A549 (cell line): ENCODE measurements at regions not wholly inside any gene's neighbourhood (a gene's known extent, or its start where the extent isn't known, plus 50 kb on each side); places are given as distances from the start of the nearest gene placed in this dataset.

ENCODE experiments used
- EHMT2 ChIP-seq: fragments of 200-600 bp; sonication (generic); IDR thresholded peaks from 2 replicates; pipeline ENCODE4 v1.6.1; 2016; ENCODE audit warnings: antibody characterized with exemption, low read depth, mild to moderate bottlenecking, moderate library complexity
- PHF8 ChIP-seq: fragments of 200-600 bp; sonication (generic); IDR thresholded peaks from 2 replicates; pipeline ENCODE4 v1.6.1; 2016; ENCODE audit warnings: low read depth, mild to moderate bottlenecking, antibody characterized with exemption, moderate library complexity, borderline replicate concordance
- POLR2A ChIP-seq: IDR thresholded peaks from 2 replicates; pipeline ENCODE4 v1.6.1; 2012; ENCODE audit warnings: mild to moderate bottlenecking, low read length
- ZNF302 ChIP-seq: fragments of 250-450 bp; sonication (Bioruptor Pico); IDR thresholded peaks from 2 replicates; pipeline ENCODE4 v1.9.0; 2021; ENCODE audit warnings: inconsistent platforms, mild to moderate bottlenecking, moderate library complexity

DNA sequence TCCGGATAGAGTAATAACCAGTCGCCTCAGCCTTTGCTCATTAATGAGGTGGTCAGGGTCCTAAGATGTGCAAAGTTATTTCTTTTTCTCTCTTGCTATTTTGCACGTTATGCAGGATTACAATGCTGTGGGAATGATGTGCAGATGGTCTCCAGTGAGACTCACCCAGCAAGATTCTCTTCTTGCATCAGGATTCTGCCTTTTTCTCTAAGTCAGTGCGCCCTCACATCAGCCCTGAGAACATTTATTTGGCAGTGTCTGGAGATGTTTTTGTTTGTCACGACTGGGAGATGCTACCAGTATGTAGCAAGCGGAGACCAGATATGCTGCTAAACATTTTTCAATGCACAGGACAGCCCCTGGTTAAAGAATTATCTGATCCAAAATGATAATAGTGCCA is 280.3 kb upstream of the WWC1 start:
- TF ChIP-seq ZNF302 (no peak), POLR2A (no peak), PHF8 (no peak), EHMT2 (no peak)
